OCI-LY3 (cell line): ENCODE measurements at regions not wholly inside any gene's neighbourhood (a gene's known extent, or its start where the extent isn't known, plus 50 kb on each side); places are given as distances from the start of the nearest gene placed in this dataset.

ENCODE experiments used
- H2AFZ ChIP-seq: fragments of 200-600, 300-600 bp; shearing (Covaris generic); 2 replicates; pipeline ENCODE4 v1.6.0; 2014; ENCODE audit warnings: antibody characterized with exemption, low read depth, low read length
- H3K27ac ChIP-seq: fragments of 200-600, 300-600 bp; sonication (generic); 2 replicates; pipeline ENCODE4 v1.5.1; 2014; ENCODE audit warnings: mild to moderate bottlenecking, low read length, moderate library complexity, mixed read lengths
- H3K27me3 ChIP-seq: fragments of 200-600, 300-600 bp; sonication (generic); 2 replicates; pipeline ENCODE4 v1.6.1; 2014; ENCODE audit warnings: low read depth, low read length, mixed read lengths
- H3K36me3 ChIP-seq: fragments of 200-600, 300-600 bp; sonication (generic); replicated peaks from 2 replicates; pipeline ENCODE3; 2014; ENCODE audit warnings: low read depth, low read length, mixed read lengths
- H3K4me1 ChIP-seq: fragments of 300-600, 200-600 bp; sonication (generic); 2 replicates; pipeline ENCODE4 v1.6.1; 2014; ENCODE audit warnings: low read length, mixed read lengths
- H3K4me2 ChIP-seq: fragments of 200-600, 300-600 bp; sonication (generic); 2 replicates; pipeline ENCODE4 v1.6.1; 2014; ENCODE audit warnings: low read length, mixed read lengths
- H3K4me3 ChIP-seq: fragments of 300-600, 200-600 bp; sonication (generic); 2 replicates; pipeline ENCODE4 v1.5.1; 2014; ENCODE audit warnings: antibody characterized with exemption, mild to moderate bottlenecking, low read length, moderate library complexity
- H3K79me2 ChIP-seq: fragments of 300-600, 200-600 bp; shearing (Covaris generic); 2 replicates; pipeline ENCODE4 v1.6.1; 2014; ENCODE audit warnings: mild to moderate bottlenecking, low read length, mixed read lengths
- H3K9ac ChIP-seq: fragments of 300-600, 200-600 bp; shearing (Covaris generic); 2 replicates; pipeline ENCODE4 v1.6.0; 2014; ENCODE audit warnings: mild to moderate bottlenecking, low read length, moderate library complexity
- H3K9me3 ChIP-seq: fragments of 200-600, 300-600 bp; shearing (Covaris generic); 2 replicates; pipeline ENCODE4 v1.6.1; 2014; ENCODE audit warnings: low read length, mixed read lengths; ENCODE audit not compliant: insufficient read depth
- H4K20me1 ChIP-seq: fragments of 200-600, 300-600 bp; sonication (generic); 2 replicates; pipeline ENCODE4 v1.6.1; 2016; ENCODE audit warnings: low read length, mixed read lengths; ENCODE audit not compliant: insufficient read depth
- EZH2phosphoT487 ChIP-seq: fragments of 200-600 bp; shearing (Covaris generic); IDR thresholded peaks from 2 replicates; pipeline ENCODE4 v1.6.1; 2018; ENCODE audit warnings: antibody characterized with exemption, mixed run types, low read depth
- TF ChIP-seq, protein P1 (sequence below): fragments of 200-600, 300-600 bp; sonication (generic); IDR thresholded peaks from 2 replicates; pipeline ENCODE4 v1.5.1; 2014; ENCODE audit warnings: antibody characterized with exemption, low read length, low read depth

DNA sequence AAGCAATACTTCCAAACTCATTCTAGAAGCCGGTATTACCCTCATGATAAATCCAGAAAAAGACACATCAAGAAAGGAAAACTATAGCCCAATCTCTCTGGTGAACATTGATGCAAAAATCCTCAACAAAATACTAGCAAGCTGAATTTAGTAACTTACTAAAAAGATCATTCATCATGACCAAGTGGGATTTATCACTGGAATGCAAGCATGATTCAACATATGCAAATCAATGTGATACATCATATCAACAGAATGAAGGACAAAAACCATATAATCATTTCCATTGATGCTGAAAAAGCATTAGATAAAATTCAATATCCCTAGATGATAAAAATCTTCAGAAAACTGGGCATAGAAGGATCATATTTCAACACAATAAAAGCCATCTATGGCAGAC, 402.9 kb downstream of the TGFB2 start:
- TF ChIP-seq EZH2phosphoT487, result no peak
- TF ChIP-seq, protein P1, sequence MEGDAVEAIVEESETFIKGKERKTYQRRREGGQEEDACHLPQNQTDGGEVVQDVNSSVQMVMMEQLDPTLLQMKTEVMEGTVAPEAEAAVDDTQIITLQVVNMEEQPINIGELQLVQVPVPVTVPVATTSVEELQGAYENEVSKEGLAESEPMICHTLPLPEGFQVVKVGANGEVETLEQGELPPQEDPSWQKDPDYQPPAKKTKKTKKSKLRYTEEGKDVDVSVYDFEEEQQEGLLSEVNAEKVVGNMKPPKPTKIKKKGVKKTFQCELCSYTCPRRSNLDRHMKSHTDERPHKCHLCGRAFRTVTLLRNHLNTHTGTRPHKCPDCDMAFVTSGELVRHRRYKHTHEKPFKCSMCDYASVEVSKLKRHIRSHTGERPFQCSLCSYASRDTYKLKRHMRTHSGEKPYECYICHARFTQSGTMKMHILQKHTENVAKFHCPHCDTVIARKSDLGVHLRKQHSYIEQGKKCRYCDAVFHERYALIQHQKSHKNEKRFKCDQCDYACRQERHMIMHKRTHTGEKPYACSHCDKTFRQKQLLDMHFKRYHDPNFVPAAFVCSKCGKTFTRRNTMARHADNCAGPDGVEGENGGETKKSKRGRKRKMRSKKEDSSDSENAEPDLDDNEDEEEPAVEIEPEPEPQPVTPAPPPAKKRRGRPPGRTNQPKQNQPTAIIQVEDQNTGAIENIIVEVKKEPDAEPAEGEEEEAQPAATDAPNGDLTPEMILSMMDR, result no peak
- Histone ChIP-seq H3K4me2 (no peak overlapping the region), H4K20me1 (no peaks in the 10 kb centered on the region), H3K9ac (no peak overlapping the region), H3K27ac (no peak overlapping the region), H3K36me3 (no peaks in the 10 kb centered on the region), H2AFZ (no peak overlapping the region), H3K4me3 (no peak overlapping the region), H3K9me3 (no peaks in the 10 kb centered on the region), H3K27me3 (no peaks in the 10 kb centered on the region), H3K79me2 (no peaks in the 10 kb centered on the region), H3K4me1 (no peaks in the 10 kb centered on the region)

GRCh38 chr1:218750216-218750970, 405.3 kb downstream of the TGFB2 start:
- H3K36me3 ChIP-seq, result no peaks in the 10 kb centered on the region
- no peak overlapping the region for H3K4me2 ChIP-seq
- no peak overlapping the region for H3K9ac ChIP-seq
- no peak overlapping the region for H3K27ac ChIP-seq
- TF ChIP-seq EZH2phosphoT487, result no peak
- TF ChIP-seq, protein P1, result no peak
- no peaks in the 10 kb centered on the region for H3K27me3 ChIP-seq
- no peaks in the 10 kb centered on the region for H3K9me3 ChIP-seq
- H3K4me1 ChIP-seq, result peaks cover 10% of the 10 kb centered on the region; the same call in 1 of the 2 replicates
- H4K20me1 ChIP-seq, result no peaks in the 10 kb centered on the region
- H3K4me3 ChIP-seq, result no peak overlapping the region
- no peaks in the 10 kb centered on the region for H3K79me2 ChIP-seq
- H2AFZ ChIP-seq, result no peak overlapping the region

- H4K20me1 ChIP-seq, result no peaks in the 10 kb centered on the region
- H3K4me1 ChIP-seq, result peaks cover 10% of the 10 kb centered on the region; the same call in 1 of the 2 replicates
- TF ChIP-seq EZH2phosphoT487, result no peak
- TF ChIP-seq, protein P1, result no peak
- H3K4me3 ChIP-seq, result no peak overlapping the region
- H3K27ac ChIP-seq, result no peak overlapping the region
- no peaks in the 10 kb centered on the region for H3K79me2 ChIP-seq
- no peaks in the 10 kb centered on the region for H3K9me3 ChIP-seq
- no peak overlapping the region for H2AFZ ChIP-seq
- H3K4me2 ChIP-seq, result no peak overlapping the region
- no peaks in the 10 kb centered on the region for H3K36me3 ChIP-seq
- H3K9ac ChIP-seq, result no peak overlapping the region
- no peaks in the 10 kb centered on the region for H3K27me3 ChIP-seq
These were observed 406.2 kb downstream of the TGFB2 start for GRCh38 chr1:218751208-218751948.

GRCh38 chr1:218752126-218752525, 407.0 kb downstream of the TGFB2 start:
- Histone ChIP-seq H3K9me3 (no peaks in the 10 kb centered on the region), H3K79me2 (no peaks in the 10 kb centered on the region), H2AFZ (no peak overlapping the region), H4K20me1 (no peaks in the 10 kb centered on the region), H3K27me3 (no peaks in the 10 kb centered on the region), H3K27ac (no peak overlapping the region), H3K36me3 (no peaks in the 10 kb centered on the region), H3K4me1 (peaks cover 10% of the 10 kb centered on the region; the same call in 1 of the 2 replicates), H3K4me2 (no peak overlapping the region), H3K4me3 (no peak overlapping the region), H3K9ac (no peak overlapping the region)
- TF ChIP-seq, protein P1, result no peak
- no peak for TF ChIP-seq EZH2phosphoT487
